ENCODE measurements at regions not wholly inside any gene's neighbourhood (a gene's known extent, or its start where the extent isn't known, plus 50 kb on each side); places are given as distances from the start of the nearest gene placed in this dataset.

- no peak for DNase-seq (ENCODE audit: low read depth in 2 of 2)
Measured at GRCh38 chr2:41399437-41400087, 648.3 kb upstream of the PKDCC start.

DNA sequence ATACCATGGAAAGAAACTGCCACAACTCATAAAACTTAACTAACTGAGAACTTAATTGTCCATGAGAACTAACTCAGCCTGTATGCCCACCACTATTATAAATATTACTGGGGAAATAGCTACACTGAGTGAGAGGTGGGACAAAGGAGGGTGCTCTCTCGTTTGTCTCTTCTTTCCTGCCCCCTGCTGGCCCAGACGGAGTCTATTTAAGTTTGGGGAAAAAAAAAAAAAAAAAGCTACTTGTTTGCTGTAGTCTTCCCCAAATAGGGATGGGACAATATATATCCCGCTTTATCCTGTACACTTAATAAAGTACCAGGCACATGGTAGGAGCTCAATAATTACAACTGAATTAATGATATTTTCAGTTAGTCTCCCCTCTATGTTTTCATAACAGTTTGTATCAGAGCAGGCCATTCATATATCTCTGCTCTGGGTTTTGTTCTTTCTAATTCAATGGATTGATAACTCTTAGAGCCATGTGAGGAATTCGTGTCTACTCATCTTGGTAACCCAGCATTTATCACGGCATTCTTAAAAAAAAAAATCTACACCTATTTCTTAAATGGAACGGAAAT, 647.6 kb upstream of the PKDCC start:
- DNase-seq (ENCODE audit: low read depth in 2 of 2): no peak

DNA sequence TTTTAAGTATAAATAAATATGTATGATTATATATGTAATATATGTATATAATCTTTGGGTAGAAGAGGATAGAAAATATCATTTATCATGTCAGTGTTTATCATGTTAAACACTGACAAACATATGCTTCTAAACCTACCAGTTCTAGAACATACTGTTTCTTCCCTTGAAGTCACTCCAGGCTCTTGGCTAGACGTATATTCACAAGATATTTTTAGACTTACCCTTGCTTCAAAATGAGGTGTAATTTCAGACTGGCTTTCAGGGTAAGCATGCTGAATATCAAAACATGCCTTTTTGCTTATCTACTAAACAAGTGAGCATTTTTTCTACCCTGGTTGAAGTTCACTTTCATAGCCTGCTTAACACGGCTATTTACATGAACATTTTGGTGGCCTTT, 642.4 kb upstream of the PKDCC start:
- no peak for DNase-seq (ENCODE audit: low read depth in 2 of 2)

- no peak for DNase-seq (ENCODE audit: low read depth in 2 of 2)
Measured at GRCh38 chr2:41409328-41409727, 638.5 kb upstream of the PKDCC start.

DNA sequence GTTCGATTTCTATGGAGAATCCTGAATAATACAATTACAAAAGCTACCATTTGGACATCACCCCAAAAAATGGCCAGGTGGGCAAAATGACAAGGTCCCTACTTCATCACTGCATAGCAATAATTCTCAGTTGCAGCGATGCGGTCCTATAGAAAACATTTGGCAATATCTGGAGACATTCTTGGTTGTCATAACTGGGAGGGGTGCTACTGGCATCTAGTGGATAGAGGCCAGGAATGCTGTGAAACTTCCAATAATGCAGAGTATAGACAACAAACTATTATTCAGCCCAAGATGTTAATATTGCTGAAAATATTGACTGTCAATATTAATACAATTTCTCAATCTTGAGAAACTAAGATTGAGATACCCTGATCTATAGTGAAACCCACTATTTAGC, 637.8 kb upstream of the PKDCC start:
- no peak for DNase-seq (ENCODE audit: low read depth in 2 of 2)

DNA sequence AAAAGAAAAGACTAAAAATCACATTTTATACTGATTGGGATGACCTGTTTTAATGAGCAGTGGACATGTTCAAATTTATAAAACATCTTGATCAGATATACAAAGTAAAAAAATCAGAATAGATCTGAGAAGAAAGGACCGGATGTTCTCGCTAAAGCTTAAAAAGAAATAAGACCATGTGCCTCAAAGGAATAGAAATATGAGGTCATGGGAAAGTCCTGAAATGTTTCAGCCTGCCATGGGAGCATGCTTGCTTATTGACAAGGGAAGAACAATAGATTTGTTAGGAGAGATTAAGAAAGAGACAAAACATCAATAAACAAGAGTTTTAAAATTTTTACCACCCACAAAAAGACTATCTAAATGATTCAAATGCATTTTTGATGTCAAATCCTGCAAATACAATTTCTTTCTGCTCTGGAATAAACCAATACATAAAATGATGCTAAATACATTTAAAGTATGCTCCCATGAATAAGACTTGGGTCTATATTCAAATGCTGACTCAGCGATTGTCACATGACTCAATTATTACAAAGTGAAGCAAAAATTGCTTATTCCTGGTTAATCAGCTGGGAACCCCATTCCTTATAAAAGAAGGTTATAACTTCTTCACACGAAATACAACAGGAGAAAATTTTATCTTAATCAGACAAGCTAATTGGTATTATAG, 633.9 kb upstream of the PKDCC start:
- DNase-seq (ENCODE audit: low read depth in 2 of 2): no peak

DNA sequence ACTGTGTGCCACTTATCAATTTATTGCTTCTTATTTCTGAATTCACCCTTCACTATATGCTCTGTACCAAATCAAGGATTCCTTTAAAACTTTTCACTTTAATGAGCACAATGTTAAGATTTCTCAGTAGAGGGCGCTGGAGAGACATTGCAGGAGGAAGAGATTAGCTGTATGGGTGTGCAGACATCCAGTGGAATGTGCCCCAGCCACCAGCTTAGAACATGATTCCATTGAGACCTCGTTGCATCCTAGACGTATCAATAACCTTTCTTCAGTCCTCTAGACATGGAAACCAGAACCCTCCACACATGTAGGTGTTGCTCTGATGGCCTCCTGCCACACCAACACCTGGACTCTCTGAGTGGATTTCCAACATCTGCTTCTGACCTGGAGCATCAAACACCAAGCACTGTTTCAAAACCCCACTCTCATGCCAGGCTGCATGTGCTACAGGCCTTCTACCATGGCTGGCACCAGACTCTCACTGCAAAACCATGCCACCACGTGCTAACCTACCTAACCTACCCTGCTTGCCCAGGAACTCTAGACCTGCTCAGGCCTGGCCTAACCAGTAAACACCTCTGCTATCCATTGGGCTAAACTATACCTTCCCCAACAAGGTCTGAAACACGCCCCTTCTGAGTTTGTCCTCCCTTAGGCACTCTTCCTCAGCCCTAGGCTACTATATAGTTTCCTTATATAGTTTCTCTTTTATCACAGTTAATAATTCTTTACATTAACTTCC, 633.2 kb upstream of the PKDCC start:
- DNase-seq (ENCODE audit: low read depth in 2 of 2): no peak

GRCh38 chr2:41417511-41417910, 630.3 kb upstream of the PKDCC start:
- no peak for DNase-seq (ENCODE audit: low read depth in 2 of 2)

DNA sequence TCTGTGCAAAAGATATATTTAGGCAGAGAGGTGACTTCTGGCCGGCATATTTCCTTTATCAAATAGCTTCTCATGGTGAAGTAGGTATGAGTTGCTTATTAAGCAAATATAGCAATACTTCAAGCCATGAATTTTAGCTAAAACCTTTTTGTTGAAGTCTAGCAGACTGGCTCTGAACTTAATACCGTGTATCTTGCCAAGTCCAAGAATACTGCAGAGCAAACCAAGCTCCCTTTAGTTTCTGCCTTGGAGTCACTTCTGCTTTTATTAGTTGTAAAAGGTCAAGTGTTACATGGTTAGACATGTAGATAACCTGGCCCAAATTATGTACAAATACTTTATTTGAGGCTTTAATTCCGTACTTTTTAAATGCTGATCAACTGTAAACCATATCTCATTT, 627.6 kb upstream of the PKDCC start:
- no peak for DNase-seq (ENCODE audit: low read depth in 2 of 2)

DNA sequence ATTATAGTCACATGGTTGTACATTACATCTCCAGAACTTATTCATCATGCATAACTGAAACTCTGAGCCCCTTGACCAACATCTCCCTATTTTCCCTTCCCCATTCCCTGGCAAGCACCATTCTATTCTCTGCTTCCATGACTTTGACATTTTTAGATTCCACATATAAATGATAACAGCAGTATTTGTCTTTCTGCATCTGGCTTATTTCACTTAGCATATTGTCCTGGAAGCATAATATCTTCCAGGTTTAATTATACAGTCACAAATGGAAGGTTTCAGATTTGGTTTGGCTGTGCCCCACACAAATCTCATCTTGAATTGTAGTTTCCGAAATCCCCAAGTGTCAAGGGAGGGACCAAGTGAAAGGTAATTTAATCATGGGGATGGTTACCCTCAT, 626.9 kb upstream of the PKDCC start:
- no peak for DNase-seq (ENCODE audit: low read depth in 2 of 2)

- DNase-seq (ENCODE audit: low read depth in 2 of 2): no peak
Measured at GRCh38 chr2:41431756-41432155, 616.1 kb upstream of the PKDCC start.

- no peak for DNase-seq (ENCODE audit: low read depth in 2 of 2)
Measured at GRCh38 chr2:41432459-41432858, 615.4 kb upstream of the PKDCC start.

DNA sequence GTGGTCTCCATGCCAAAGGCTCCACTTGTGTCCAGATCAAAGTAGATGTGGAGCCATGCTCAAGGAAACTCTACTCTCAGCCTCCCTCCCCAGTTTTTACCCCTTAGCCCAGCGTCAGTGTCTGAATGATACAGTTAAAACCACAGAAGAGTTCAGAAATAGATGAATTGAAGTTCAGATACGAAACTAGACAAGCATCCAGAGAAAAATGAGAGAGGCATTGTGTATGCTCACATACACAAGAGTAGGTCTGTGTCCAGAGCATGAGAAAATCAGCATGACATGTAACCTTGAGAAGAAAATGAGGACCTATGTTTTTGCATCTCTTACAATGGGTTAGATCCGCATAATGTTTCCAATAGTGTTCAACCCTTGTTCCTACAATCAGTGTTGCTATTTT, 612.8 kb upstream of the PKDCC start:
- no peak for DNase-seq (ENCODE audit: low read depth in 2 of 2)

DNA sequence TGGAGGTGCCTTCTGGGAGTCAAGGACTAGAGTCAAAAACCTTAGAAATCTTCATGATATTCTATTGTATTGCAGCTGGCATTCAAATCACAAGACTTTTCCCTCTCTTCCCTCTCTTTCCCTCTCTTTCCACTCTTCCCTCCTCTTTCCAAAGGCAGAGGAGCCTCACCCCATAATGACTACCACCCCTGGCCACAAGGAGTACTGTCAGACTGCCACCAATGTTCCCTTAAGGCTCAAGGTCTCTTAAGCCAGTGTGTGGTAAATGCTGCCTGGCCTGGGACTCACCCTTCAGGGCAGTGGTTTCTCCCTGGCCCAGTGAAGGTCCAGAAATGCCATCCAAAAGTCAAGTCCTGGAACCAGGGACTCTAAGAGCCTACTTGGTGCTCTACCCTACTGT, 605.9 kb upstream of the PKDCC start:
- no peak for DNase-seq (ENCODE audit: low read depth in 2 of 2)

GRCh38 chr2:41445865-41446264, 602.0 kb upstream of the PKDCC start:
- DNase-seq (ENCODE audit: low read depth in 2 of 2): no peak

DNA sequence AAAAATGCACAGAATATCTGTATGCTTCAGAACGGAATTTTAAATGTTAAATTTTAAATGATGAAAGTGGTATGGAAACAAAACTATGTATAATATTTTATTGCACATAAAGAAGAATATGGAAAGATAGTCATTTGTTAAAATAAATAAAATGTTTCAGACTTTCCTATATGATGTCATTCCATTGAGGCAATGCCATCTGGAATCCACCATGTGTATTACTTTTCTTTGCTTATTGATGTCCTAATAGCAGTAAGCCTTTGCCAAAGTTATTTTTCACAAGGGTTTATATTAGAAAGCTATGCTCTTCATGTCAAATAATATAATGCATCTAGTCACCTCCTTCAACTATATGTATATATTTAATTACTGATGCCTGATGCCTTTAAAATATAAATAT, 601.6 kb upstream of the PKDCC start:
- no peak for DNase-seq (ENCODE audit: low read depth in 2 of 2)

- DNase-seq (ENCODE audit: low read depth in 2 of 2): no peak
Measured at GRCh38 chr2:41448221-41448620, 599.6 kb upstream of the PKDCC start.

GRCh38 chr2:41457026-41457425, 590.8 kb upstream of the PKDCC start:
- DNase-seq (ENCODE audit: low read depth in 2 of 2): no peak

DNA sequence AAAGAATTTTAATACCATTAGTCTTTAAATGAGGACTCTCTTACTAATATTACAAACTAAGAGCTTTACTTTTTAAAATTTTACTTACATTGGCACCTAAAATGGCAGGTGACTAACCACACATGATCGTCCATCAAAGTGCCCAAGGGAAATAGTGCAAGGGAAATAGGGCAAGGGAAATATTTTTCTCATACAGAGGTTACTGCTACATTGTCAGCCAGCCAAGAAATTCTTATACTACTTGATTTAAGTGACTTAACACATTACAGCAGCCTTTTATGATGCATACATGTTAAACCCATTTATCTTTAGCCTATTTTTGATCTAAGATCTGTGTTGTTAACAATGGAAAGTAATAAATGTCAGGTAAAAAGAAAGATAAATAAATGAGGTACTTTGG, 587.2 kb upstream of the PKDCC start:
- DNase-seq (ENCODE audit: low read depth in 2 of 2): no peak

GRCh38 chr2:41464395-41464794, 583.4 kb upstream of the PKDCC start:
- no peak for DNase-seq (ENCODE audit: low read depth in 2 of 2)

DNA sequence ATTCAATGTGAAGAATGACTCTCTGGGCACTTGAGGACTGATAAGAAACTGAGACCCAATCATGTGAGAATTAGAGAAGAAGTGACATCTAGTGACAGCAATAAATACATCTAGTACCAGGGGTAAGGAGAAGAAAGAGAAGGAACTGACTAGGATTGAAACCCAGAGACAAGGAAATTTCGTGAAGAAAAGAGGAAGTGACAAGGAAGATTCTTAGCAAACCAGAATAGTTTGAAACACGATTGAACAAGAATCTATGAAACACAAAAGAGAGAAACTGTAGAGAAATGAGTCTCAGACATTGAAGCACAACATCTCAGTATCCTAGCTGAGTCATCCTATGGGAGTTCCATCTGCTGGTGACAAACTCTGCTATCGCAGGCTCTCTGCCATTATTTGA, 571.9 kb upstream of the PKDCC start:
- DNase-seq (ENCODE audit: low read depth in 2 of 2): no peak

- DNase-seq (ENCODE audit: low read depth in 2 of 2): no peak
Measured at GRCh38 chr2:41482659-41483058, 565.2 kb upstream of the PKDCC start.

DNA sequence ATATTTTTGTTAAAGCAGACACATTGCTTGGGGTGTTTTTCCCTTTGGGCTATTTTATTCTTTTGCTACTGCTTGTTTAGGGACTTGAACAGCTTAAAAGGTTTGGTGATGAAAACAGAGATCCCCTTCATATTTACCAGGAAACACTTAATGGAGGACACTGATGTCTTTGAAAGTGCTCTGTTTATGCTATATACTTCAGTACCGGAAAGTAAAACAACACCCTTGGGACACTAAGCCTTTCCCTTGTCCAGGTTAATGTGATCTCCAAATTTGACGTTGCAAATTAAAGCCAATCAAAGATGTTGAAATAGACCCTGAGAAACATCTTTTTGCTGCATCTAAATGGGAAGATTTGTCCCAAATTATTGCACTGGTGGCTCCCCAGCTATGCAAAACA, 564.6 kb upstream of the PKDCC start:
- DNase-seq (ENCODE audit: low read depth in 2 of 2): no peak
